Testis (tissue), 2 donors: ENCODE measurements at regions not wholly inside any gene's neighbourhood (a gene's known extent, or its start where the extent isn't known, plus 50 kb on each side); places are given as distances from the start of the nearest gene placed in this dataset.

Experiments
- DNase-seq: peaks from one replicate; pipeline ENCODE4 v3.0.0-alpha.2; 2019
- H3K27ac ChIP-seq, 2 donors: fragments of 200-600 bp; sonication (generic); one replicate each; pipeline ENCODE4 v1.5.1; 2019
- H3K27me3 ChIP-seq: fragments of 200-600 bp; sonication (generic); one replicate; pipeline ENCODE4 v1.5.1; 2019
- H3K36me3 ChIP-seq: fragments of 200-600 bp; sonication (generic); one replicate; pipeline ENCODE4 v1.5.1; 2017; ENCODE audit warnings: low read depth; ENCODE audit errors: missing control alignments
- H3K4me1 ChIP-seq: fragments of 200-600 bp; sonication (generic); one replicate; pipeline ENCODE4 v1.5.1; 2019
- H3K4me3 ChIP-seq, 2 donors: fragments of 200-600 bp; sonication (generic); one replicate each; pipeline ENCODE4 v1.5.1; 2017 to 2019
- H3K9me3 ChIP-seq: fragments of 200-600 bp; sonication (generic); one replicate; pipeline ENCODE4 v1.5.1; 2017
- CTCF ChIP-seq, 3 experiments: fragments of 450-650 bp in 2 of 3; fragments of 200-600 bp in 1 of 3; sonication (generic) in 1 of 3; IDR thresholded peaks; one replicate each; pipeline ENCODE4 v1.5.1; 2016 to 2019; ENCODE audit warnings: antibody characterized with exemption in 3 of 3, mild to moderate bottlenecking in 2 of 3, moderate library complexity in 1 of 3
- POLR2A ChIP-seq: fragments of 450-650 bp; IDR thresholded peaks from one replicate; pipeline ENCODE4 v1.6.1; 2017; ENCODE audit warnings: antibody characterized with exemption, mild to moderate bottlenecking, moderate library complexity
- WGBS, 2 donors: methylation state at CpG; one replicate each; pipeline ENCODE4 v1.1.5; 2018; 5-methylcytosine and 5-hydroxymethylcytosine counted together
- intact Hi-C: fragments of 100-400 bp; cut with DNase I; formaldehyde crosslinking; loops from one replicate; pipeline ENCODE4 v1.15.1; 2023; ENCODE audit warnings: low total_unique reads

GRCh38 chr2:210895132-210895531, 338.7 kb downstream of the CPS1 start:
- Histone ChIP-seq H3K36me3 (no peaks in the 10 kb centered on the region), H3K9me3 (no peaks in the 10 kb centered on the region), H3K4me1 (no peaks in the 10 kb centered on the region), H3K4me3 (no peak overlapping the region), H3K27ac (no peak overlapping the region), H3K27me3 (no peaks in the 10 kb centered on the region)
- intact Hi-C loops: no loop called here
- WGBS, 2 donors: 83 to 94% methylated on average over 5 of the region's 5 CpGs
- DNase-seq: no peak
- no peak for TF ChIP-seq CTCF (IDR thresholded peaks at IDR 0.05)
- no peak for TF ChIP-seq POLR2A

- Histone ChIP-seq H3K36me3 (no peaks in the 10 kb centered on the region), H3K27me3 (no peaks in the 10 kb centered on the region), H3K4me1 (no peaks in the 10 kb centered on the region), H3K4me3 (no peak overlapping the region), H3K9me3 (no peaks in the 10 kb centered on the region), H3K27ac (no peak overlapping the region)
- no peak for TF ChIP-seq POLR2A
- no peak for TF ChIP-seq CTCF (IDR thresholded peaks at IDR 0.05)
- no peak for DNase-seq
- 60 to 72% methylated on average over 3 of the region's 3 CpGs for WGBS, 2 donors
- intact Hi-C loops: no loop called here
Measured at GRCh38 chr2:210899131-210899530, 342.7 kb downstream of the CPS1 start.

GRCh38 chr2:210901326-210901725, 344.9 kb downstream of the CPS1 start:
- intact Hi-C loops: no loop called here
- DNase-seq: no peak
- TF ChIP-seq CTCF (IDR thresholded peaks at IDR 0.05): no peak
- TF ChIP-seq POLR2A: no peak
- 79 to 88% methylated on average over 4 of the region's 4 CpGs for WGBS, 2 donors
- H3K4me3 ChIP-seq: no peak overlapping the region
- no peaks in the 10 kb centered on the region for H3K9me3 ChIP-seq
- H3K36me3 ChIP-seq: no peaks in the 10 kb centered on the region
- no peaks in the 10 kb centered on the region for H3K4me1 ChIP-seq
- no peaks in the 10 kb centered on the region for H3K27me3 ChIP-seq
- no peak overlapping the region for H3K27ac ChIP-seq

GRCh38 chr2:210912779-210913178, 356.4 kb downstream of the CPS1 start:
- intact Hi-C loops: no loop called here
- no peak overlapping the region for H3K27ac ChIP-seq
- no peak overlapping the region for H3K4me3 ChIP-seq
- 72 to 73% methylated on average over 6 of the region's 6 CpGs for WGBS, 2 donors
- H3K4me1 ChIP-seq: no peaks in the 10 kb centered on the region
- H3K9me3 ChIP-seq: no peaks in the 10 kb centered on the region
- H3K27me3 ChIP-seq: no peaks in the 10 kb centered on the region
- H3K36me3 ChIP-seq: no peaks in the 10 kb centered on the region
- DNase-seq: no peak
- TF ChIP-seq CTCF (IDR thresholded peaks at IDR 0.05): no peak
- no peak for TF ChIP-seq POLR2A

GRCh38 chr2:210913461-210913860, 357.1 kb downstream of the CPS1 start:
- Histone ChIP-seq H3K36me3 (no peaks in the 10 kb centered on the region), H3K27me3 (no peaks in the 10 kb centered on the region), H3K4me3 (no peak overlapping the region), H3K4me1 (no peaks in the 10 kb centered on the region), H3K9me3 (no peaks in the 10 kb centered on the region), H3K27ac (no peak overlapping the region)
- intact Hi-C loops: no loop called here
- no peak for DNase-seq
- WGBS, 2 donors: 45 to 56% methylated on average over 2 of the region's 2 CpGs
- TF ChIP-seq POLR2A (no peak), CTCF (IDR thresholded peaks at IDR 0.05) (no peak)
